Heart left ventricle (tissue), 13 donors: ENCODE measurements at regions not wholly inside any gene's neighbourhood (a gene's known extent, or its start where the extent isn't known, plus 50 kb on each side); places are given as distances from the start of the nearest gene placed in this dataset.

Source experiments
- POLR2A ChIP-seq, 2 donors: fragments of 450-650 bp; IDR thresholded peaks; one replicate each; pipeline ENCODE4 v1.6.1; 2017; ENCODE audit warnings: antibody characterized with exemption in 2 of 2, mild to moderate bottlenecking in 2 of 2, moderate library complexity in 2 of 2
- TF ChIP-seq, protein P1 (sequence below), 12 donors: fragments of 200-600 bp; sonication (generic) in 4 of 12; IDR thresholded peaks; one replicate each; pipeline versions ENCODE4 v1.5.0 to v1.8.0; 2018 to 2022; ENCODE audit warnings: antibody characterized with exemption in 12 of 12, mild to moderate bottlenecking in 5 of 12
- donor health status: ischemic (EF 13 %, LVEDD 7.1; RV severe dilation, severe dysfunction).
- donor health status: DM: no; HTN: yes; CAD: no.
- donor health status: DM: no; HTN: no; CAD: no.
- donor health status: ischemic (EF 25% LVEDD 6.9; RV normal size, moderate dysfunction).
- donor health status: ischemic (EF 25% LVEDD 5.7; RV mildly dilated, moderate dysfunction).
- donor health status: ischemic (EF 35%, LVEDD 5.7; RV mildly dilated, moderate dysfunction).
- donor health status: nonischemic (EF 11% LVEDD 7.7; RV severe dilation, severe dysfunction).
- donor health status: DM: yes; HTN: yes; CAD: no.
- donor health status: PGD.
- donor health status: ischemic (EF 29% LVEDD 5.4; RV normal size, mild dysfunction).
- donor health status: nonischemic (EF 23%, LVEDD 6.1; RV moderate dilation, normal function).

DNA sequence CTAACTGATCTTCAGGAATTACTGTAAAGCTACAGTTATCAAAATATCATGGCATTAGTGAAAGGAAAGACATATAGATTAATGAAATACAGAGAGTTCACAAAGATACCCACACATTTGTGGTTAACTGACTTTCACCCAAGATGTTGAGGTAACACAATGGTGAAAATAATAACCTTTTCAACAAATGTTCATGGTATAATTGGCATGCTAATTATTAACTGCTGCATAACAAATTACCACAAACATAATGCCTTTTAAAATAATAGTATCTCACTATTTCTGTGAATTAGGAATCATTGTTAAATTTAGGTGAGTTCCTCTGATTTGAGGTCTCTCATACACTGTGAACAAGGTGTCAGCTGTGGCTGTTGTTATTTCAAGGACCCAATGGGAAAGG lies 1493.1 kb upstream of the ACVR2A start:
- TF ChIP-seq, protein P1, sequence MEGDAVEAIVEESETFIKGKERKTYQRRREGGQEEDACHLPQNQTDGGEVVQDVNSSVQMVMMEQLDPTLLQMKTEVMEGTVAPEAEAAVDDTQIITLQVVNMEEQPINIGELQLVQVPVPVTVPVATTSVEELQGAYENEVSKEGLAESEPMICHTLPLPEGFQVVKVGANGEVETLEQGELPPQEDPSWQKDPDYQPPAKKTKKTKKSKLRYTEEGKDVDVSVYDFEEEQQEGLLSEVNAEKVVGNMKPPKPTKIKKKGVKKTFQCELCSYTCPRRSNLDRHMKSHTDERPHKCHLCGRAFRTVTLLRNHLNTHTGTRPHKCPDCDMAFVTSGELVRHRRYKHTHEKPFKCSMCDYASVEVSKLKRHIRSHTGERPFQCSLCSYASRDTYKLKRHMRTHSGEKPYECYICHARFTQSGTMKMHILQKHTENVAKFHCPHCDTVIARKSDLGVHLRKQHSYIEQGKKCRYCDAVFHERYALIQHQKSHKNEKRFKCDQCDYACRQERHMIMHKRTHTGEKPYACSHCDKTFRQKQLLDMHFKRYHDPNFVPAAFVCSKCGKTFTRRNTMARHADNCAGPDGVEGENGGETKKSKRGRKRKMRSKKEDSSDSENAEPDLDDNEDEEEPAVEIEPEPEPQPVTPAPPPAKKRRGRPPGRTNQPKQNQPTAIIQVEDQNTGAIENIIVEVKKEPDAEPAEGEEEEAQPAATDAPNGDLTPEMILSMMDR (IDR thresholded peaks at IDR 0.05) = no peak
- TF ChIP-seq POLR2A (IDR thresholded peaks at IDR 0.05) = no peak
